ENCODE measurements at regions not wholly inside any gene's neighbourhood (a gene's known extent, or its start where the extent isn't known, plus 50 kb on each side); places are given as distances from the start of the nearest gene placed in this dataset.

DNA sequence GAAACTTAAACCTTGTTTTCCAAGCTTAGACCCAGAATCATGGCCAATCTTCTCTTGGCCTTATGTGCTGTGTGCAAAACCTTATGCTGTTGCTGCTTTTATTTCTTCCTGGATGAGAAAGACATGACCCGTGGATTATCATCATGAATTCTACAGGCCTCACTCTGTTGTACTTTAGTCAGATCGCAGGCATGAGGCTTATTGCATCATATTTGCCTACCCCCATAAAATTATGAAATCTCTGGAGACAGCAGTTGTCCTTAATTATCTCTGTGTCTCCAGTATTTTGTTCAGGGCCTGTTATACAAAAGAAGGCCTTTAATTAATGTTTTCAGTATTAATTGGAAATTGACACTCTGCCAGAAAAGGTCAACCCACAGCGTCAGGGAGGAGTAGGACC lies 71.6 kb downstream of the PLCE1 start:
- Histone ChIP-seq H4K20me1 (ENCODE audit: insufficient read depth, low read length) (no peaks in the 10 kb centered on the region), H3K4me1 (ENCODE audit: insufficient read depth, low read length, poor library complexity, severe bottlenecking) (no peaks in the 10 kb centered on the region), H3K4me2 (ENCODE audit: low read length) (no peak overlapping the region), H3K27ac (ENCODE audit: low read depth, low read length, poor library complexity, severe bottlenecking) (no peak overlapping the region), H2AFZ (ENCODE audit: low read length) (no peak overlapping the region), H3K36me3 (ENCODE audit: insufficient read depth, low read length) (no peaks in the 10 kb centered on the region), H3K4me3 (ENCODE audit: low read depth, low read length, poor library complexity, severe bottlenecking) (no peak overlapping the region), H3K9me3 (ENCODE audit: low read length) (no peaks in the 10 kb centered on the region), H3K9me2 (ENCODE audit: insufficient read depth, low read length) (no peaks in the 10 kb centered on the region), H3K79me2 (ENCODE audit: insufficient read depth, low read depth, low read length) (no peaks in the 10 kb centered on the region)
- ChIA-PET CTCF (ENCODE audit: unreplicated experiment) (no interaction called here), POLR2A (interaction anchor here (0.6 kb wide), 1 partner anchor 32 kb away, joined by 3 read pairs; no protein-coding TSS in a partner anchor)
- DNase-seq (ENCODE audit: low spot score) = no peak
- TF ChIP-seq EZH2phosphoT487 (IDR thresholded peaks at IDR 0.05; ENCODE audit: borderline replicate concordance, low read depth, low read length) = no peak
- TF ChIP-seq, protein P1, sequence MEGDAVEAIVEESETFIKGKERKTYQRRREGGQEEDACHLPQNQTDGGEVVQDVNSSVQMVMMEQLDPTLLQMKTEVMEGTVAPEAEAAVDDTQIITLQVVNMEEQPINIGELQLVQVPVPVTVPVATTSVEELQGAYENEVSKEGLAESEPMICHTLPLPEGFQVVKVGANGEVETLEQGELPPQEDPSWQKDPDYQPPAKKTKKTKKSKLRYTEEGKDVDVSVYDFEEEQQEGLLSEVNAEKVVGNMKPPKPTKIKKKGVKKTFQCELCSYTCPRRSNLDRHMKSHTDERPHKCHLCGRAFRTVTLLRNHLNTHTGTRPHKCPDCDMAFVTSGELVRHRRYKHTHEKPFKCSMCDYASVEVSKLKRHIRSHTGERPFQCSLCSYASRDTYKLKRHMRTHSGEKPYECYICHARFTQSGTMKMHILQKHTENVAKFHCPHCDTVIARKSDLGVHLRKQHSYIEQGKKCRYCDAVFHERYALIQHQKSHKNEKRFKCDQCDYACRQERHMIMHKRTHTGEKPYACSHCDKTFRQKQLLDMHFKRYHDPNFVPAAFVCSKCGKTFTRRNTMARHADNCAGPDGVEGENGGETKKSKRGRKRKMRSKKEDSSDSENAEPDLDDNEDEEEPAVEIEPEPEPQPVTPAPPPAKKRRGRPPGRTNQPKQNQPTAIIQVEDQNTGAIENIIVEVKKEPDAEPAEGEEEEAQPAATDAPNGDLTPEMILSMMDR (conservative IDR thresholded peaks at IDR 0.05; ENCODE audit: low read length) = no peak
- intact Hi-C loops (cut with micrococcal nuclease; ENCODE audit: unreplicated experiment) = no loop called here
- no TSS peak for BruUV-seq (replicated peaks)

DNA sequence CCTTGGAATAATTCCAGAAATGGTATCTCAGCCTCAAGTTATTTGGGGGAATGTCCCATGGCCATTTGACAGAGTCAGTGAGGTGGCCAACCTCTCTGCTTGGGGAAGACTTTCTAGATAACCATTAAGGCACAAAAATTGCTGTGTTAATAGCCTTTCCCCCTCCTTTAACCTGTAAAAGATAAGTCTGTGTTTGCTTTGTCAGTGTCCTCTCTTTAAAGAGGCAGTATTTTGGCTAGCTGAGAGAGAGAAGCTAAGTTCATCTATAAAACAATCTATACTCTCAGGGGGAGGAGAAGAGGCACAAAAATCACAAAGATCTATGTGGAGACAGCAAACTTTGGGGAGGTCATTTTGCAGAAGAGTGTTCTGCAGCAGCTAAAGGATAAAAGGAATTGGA lies 72.1 kb downstream of the PLCE1 start:
- H3K4me2 ChIP-seq (ENCODE audit: low read length) = no peak overlapping the region
- H3K9me2 ChIP-seq (ENCODE audit: insufficient read depth, low read length) = no peaks in the 10 kb centered on the region
- no peak for TF ChIP-seq EZH2phosphoT487 (IDR thresholded peaks at IDR 0.05; ENCODE audit: borderline replicate concordance, low read depth, low read length)
- TF ChIP-seq, protein P1 (conservative IDR thresholded peaks at IDR 0.05; ENCODE audit: low read length) = no peak
- ChIA-PET CTCF (ENCODE audit: unreplicated experiment) (no interaction called here), POLR2A (interaction anchor here (0.6 kb wide), 1 partner anchor 32 kb away, joined by 3 read pairs; no protein-coding TSS in a partner anchor)
- no peaks in the 10 kb centered on the region for H4K20me1 ChIP-seq (ENCODE audit: insufficient read depth, low read length)
- intact Hi-C loops (cut with micrococcal nuclease; ENCODE audit: unreplicated experiment) = no loop called here
- H3K9me3 ChIP-seq (ENCODE audit: low read length) = no peaks in the 10 kb centered on the region
- no peak overlapping the region for H3K27ac ChIP-seq (ENCODE audit: low read depth, low read length, poor library complexity, severe bottlenecking)
- H3K4me1 ChIP-seq (ENCODE audit: insufficient read depth, low read length, poor library complexity, severe bottlenecking) = no peaks in the 10 kb centered on the region
- no TSS peak for BruUV-seq (replicated peaks)
- H2AFZ ChIP-seq (ENCODE audit: low read length) = no peak overlapping the region
- no peak for DNase-seq (ENCODE audit: low spot score)
- H3K4me3 ChIP-seq (ENCODE audit: low read depth, low read length, poor library complexity, severe bottlenecking) = no peak overlapping the region
- H3K36me3 ChIP-seq (ENCODE audit: insufficient read depth, low read length) = no peaks in the 10 kb centered on the region
- H3K79me2 ChIP-seq (ENCODE audit: insufficient read depth, low read depth, low read length) = no peaks in the 10 kb centered on the region

DNA sequence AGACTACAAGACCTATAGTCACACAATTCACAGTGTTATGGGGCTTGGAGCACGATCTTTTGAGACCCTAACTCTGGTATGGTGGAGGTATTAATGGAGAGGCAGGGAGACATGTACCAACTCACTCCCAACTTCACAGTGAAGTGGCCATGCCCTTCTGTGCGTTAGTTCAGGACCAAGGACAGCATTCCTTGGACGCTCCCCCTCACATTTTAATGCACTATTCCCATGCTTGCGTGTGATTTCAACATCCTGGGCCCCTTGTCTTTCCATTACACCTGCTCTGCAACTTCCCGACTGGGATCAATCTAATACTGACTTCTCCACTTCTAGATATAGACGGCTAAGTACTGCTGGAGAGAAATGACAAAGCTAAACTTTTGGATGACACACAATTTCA lies 72.7 kb downstream of the PLCE1 start:
- Histone ChIP-seq H3K27ac (ENCODE audit: low read depth, low read length, poor library complexity, severe bottlenecking) (no peak overlapping the region), H3K4me1 (ENCODE audit: insufficient read depth, low read length, poor library complexity, severe bottlenecking) (no peaks in the 10 kb centered on the region), H3K9me2 (ENCODE audit: insufficient read depth, low read length) (no peaks in the 10 kb centered on the region), H3K36me3 (ENCODE audit: insufficient read depth, low read length) (no peaks in the 10 kb centered on the region), H3K4me2 (ENCODE audit: low read length) (no peak overlapping the region), H2AFZ (ENCODE audit: low read length) (no peak overlapping the region), H3K79me2 (ENCODE audit: insufficient read depth, low read depth, low read length) (no peaks in the 10 kb centered on the region), H3K9me3 (ENCODE audit: low read length) (no peaks in the 10 kb centered on the region), H3K4me3 (ENCODE audit: low read depth, low read length, poor library complexity, severe bottlenecking) (no peak overlapping the region), H4K20me1 (ENCODE audit: insufficient read depth, low read length) (no peaks in the 10 kb centered on the region)
- intact Hi-C loops (cut with micrococcal nuclease; ENCODE audit: unreplicated experiment) = no loop called here
- TF ChIP-seq EZH2phosphoT487 (IDR thresholded peaks at IDR 0.05; ENCODE audit: borderline replicate concordance, low read depth, low read length) = no peak
- no TSS peak for BruUV-seq (replicated peaks)
- ChIA-PET CTCF (ENCODE audit: unreplicated experiment) (no interaction called here), POLR2A (no interaction called here)
- DNase-seq (ENCODE audit: low spot score) = no peak
